ENCODE measurements at regions not wholly inside any gene's neighbourhood (a gene's known extent, or its start where the extent isn't known, plus 50 kb on each side); places are given as distances from the start of the nearest gene placed in this dataset.

- POLR2A ChIA-PET, result no interaction called here
Observed at GRCh38 chr3:181264486-181264885, 274.9 kb upstream of the DNAJC19 start.

GRCh38 chr3:181253796-181254195 is 264.3 kb upstream of the DNAJC19 start:
- no peaks in the 10 kb centered on the region for H3K4me1 ChIP-seq (ENCODE audit: control insufficient read depth, insufficient read depth, low read length)
- H3K4me3 ChIP-seq (ENCODE audit: low read depth, low read length), result no peak overlapping the region
- ChIA-PET POLR2A (no interaction called here), CTCF (interaction anchor here (0.6 to 0.7 kb wide), 2 partner anchors 9 to 76 kb away, joined by 3 read pairs; no protein-coding TSS in a partner anchor)
- H3K36me3 ChIP-seq (ENCODE audit: control insufficient read depth in 2 of 2, insufficient read depth in 1 of 2, low read length in 2 of 2), result no peaks in the 10 kb centered on the region
- H3K9me3 ChIP-seq (ENCODE audit: control insufficient read depth, insufficient read depth, low read depth, low read length), result no peaks in the 10 kb centered on the region
- no peak for TF ChIP-seq ZNF654 (tag by site-specific recombination; IDR thresholded peaks at IDR 0.05; ENCODE audit: low read depth)
- no peak for TF ChIP-seq ZNF843 (tag by site-specific recombination; IDR thresholded peaks at IDR 0.05)
- no peak for TF ChIP-seq GLIS1 (tag by site-specific recombination; IDR thresholded peaks at IDR 0.05)
- TF ChIP-seq ZNF19 (tag by site-specific recombination; IDR thresholded peaks at IDR 0.05; ENCODE audit: low read depth), result no peak
- no peak for TF ChIP-seq ZNF548 (tag by site-specific recombination; IDR thresholded peaks at IDR 0.05)
- TF ChIP-seq ZNF658 (tag by site-specific recombination; IDR thresholded peaks at IDR 0.05), result no peak
- no peak for TF ChIP-seq INSM2 (tag by site-specific recombination; IDR thresholded peaks at IDR 0.05)
- TF ChIP-seq KLF17 (tag by site-specific recombination; IDR thresholded peaks at IDR 0.05), result no peak
- TF ChIP-seq RBAK (tag by site-specific recombination; IDR thresholded peaks at IDR 0.05), result no peak
- TF ChIP-seq ZBTB10 (tag by site-specific recombination; IDR thresholded peaks at IDR 0.05), result no peak
- H3K27ac ChIP-seq (ENCODE audit: extremely low read depth, low read depth, low read length), result no peak overlapping the region

More at GRCh38 chr3:181264486-181264885, 274.9 kb upstream of the DNAJC19 start:
- H3K27ac ChIP-seq (ENCODE audit: extremely low read depth, low read depth, low read length), result no peak overlapping the region
- H3K4me1 ChIP-seq (ENCODE audit: control insufficient read depth, insufficient read depth, low read length), result no peaks in the 10 kb centered on the region
- TF ChIP-seq ZBTB48 (tag by site-specific recombination; IDR thresholded peaks at IDR 0.05) (no peak), ZNF843 (tag by site-specific recombination; IDR thresholded peaks at IDR 0.05) (no peak), ZNF133 (tag by site-specific recombination; IDR thresholded peaks at IDR 0.05) (no peak), ZNF174 (tag by site-specific recombination; IDR thresholded peaks at IDR 0.05) (no peak), ATF2 (tag by site-specific recombination; IDR thresholded peaks at IDR 0.05; ENCODE audit: low read depth) (no peak)
- CTCF ChIA-PET, result no interaction called here
- no peaks in the 10 kb centered on the region for H3K36me3 ChIP-seq (ENCODE audit: control insufficient read depth in 2 of 2, insufficient read depth in 1 of 2, low read length in 2 of 2)
- no peak overlapping the region for H3K4me3 ChIP-seq (ENCODE audit: low read depth, low read length)
- H3K9me3 ChIP-seq (ENCODE audit: control insufficient read depth, insufficient read depth, low read depth, low read length), result no peaks in the 10 kb centered on the region

- ChIA-PET POLR2A (no interaction called here), CTCF (interaction anchor here (0.6 to 0.7 kb wide), 2 partner anchors 39 to 1271 kb away, joined by 3 to 5 read pairs; no protein-coding TSS in a partner anchor)
- H3K27ac ChIP-seq (ENCODE audit: extremely low read depth, low read depth, low read length), result no peak overlapping the region
- TF ChIP-seq PRDM6 (tag by site-specific recombination; IDR thresholded peaks at IDR 0.05), result peak; percentile 81
- peak; percentile 80 for TF ChIP-seq ZNF843 (tag by site-specific recombination; IDR thresholded peaks at IDR 0.05)
- TF ChIP-seq ZNF2 (tag by site-specific recombination; IDR thresholded peaks at IDR 0.05), result no peak
- TF ChIP-seq ZEB2 (tag by site-specific recombination; IDR thresholded peaks at IDR 0.05), result peak; percentile 36; the same call in 1 of the 2 replicates
- TF ChIP-seq GFI1B (tag by site-specific recombination; IDR thresholded peaks at IDR 0.05), result no peak
- peak; percentile 98 for TF ChIP-seq SP7 (tag by site-specific recombination; IDR thresholded peaks at IDR 0.05)
- TF ChIP-seq TCF7L2 (IDR thresholded peaks at IDR 0.05; ENCODE audit: borderline replicate concordance, low read depth, low read length), result peak; percentile 49; the same call in 1 of the 2 replicates
- no peak for TF ChIP-seq ZNF335 (tag by site-specific recombination; conservative IDR thresholded peaks at IDR 0.05)
- 0 out of 2 replicates have a peak, but pooled peaks have one; percentile 52 for TF ChIP-seq ZSCAN30 (tag by site-specific recombination; IDR thresholded peaks at IDR 0.05)
- TF ChIP-seq OSR2 (tag by site-specific recombination; IDR thresholded peaks at IDR 0.05), result peak; percentile 93
Observed at GRCh38 chr3:181252631-181253030, 263.1 kb upstream of the DNAJC19 start.

More at GRCh38 chr3:181252631-181253030, 263.1 kb upstream of the DNAJC19 start:
- Histone ChIP-seq H3K4me3 (ENCODE audit: low read depth, low read length) (no peak overlapping the region), H3K4me1 (ENCODE audit: control insufficient read depth, insufficient read depth, low read length) (no peaks in the 10 kb centered on the region), H3K36me3 (ENCODE audit: control insufficient read depth in 2 of 2, insufficient read depth in 1 of 2, low read length in 2 of 2) (no peaks in the 10 kb centered on the region), H3K9me3 (ENCODE audit: control insufficient read depth, insufficient read depth, low read depth, low read length) (no peaks in the 10 kb centered on the region)

Measured in HEK293 (cell line).